ENCODE measurements at regions not wholly inside any gene's neighbourhood (a gene's known extent, or its start where the extent isn't known, plus 50 kb on each side); places are given as distances from the start of the nearest gene placed in this dataset.

- no peak for TF ChIP-seq EZH2 (IDR thresholded peaks at IDR 0.05; ENCODE audit: low read length)
- TF ChIP-seq, protein P1, sequence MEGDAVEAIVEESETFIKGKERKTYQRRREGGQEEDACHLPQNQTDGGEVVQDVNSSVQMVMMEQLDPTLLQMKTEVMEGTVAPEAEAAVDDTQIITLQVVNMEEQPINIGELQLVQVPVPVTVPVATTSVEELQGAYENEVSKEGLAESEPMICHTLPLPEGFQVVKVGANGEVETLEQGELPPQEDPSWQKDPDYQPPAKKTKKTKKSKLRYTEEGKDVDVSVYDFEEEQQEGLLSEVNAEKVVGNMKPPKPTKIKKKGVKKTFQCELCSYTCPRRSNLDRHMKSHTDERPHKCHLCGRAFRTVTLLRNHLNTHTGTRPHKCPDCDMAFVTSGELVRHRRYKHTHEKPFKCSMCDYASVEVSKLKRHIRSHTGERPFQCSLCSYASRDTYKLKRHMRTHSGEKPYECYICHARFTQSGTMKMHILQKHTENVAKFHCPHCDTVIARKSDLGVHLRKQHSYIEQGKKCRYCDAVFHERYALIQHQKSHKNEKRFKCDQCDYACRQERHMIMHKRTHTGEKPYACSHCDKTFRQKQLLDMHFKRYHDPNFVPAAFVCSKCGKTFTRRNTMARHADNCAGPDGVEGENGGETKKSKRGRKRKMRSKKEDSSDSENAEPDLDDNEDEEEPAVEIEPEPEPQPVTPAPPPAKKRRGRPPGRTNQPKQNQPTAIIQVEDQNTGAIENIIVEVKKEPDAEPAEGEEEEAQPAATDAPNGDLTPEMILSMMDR (optimal IDR thresholded peaks at IDR 0.05 in 1 of 3, IDR thresholded peaks at IDR 0.05 in 1 of 3, conservative IDR thresholded peaks at IDR 0.05 in 1 of 3; ENCODE audit: extremely low read depth in 1 of 3, insufficient read depth in 2 of 3, low read length in 3 of 3), result no peak
Measured at GRCh38 chr13:74487091-74487722, 353.0 kb upstream of the KLF12 start.
